H9 (cell line): ENCODE measurements at regions not wholly inside any gene's neighbourhood (a gene's known extent, or its start where the extent isn't known, plus 50 kb on each side); places are given as distances from the start of the nearest gene placed in this dataset.

Source experiments
- DNase-seq: peaks from one replicate; pipeline ENCODE4 v3.0.0-alpha.2; 2017
- H2AFZ ChIP-seq: one replicate; pipeline ENCODE4 v1.6.1; 2013; ENCODE audit warnings: mild to moderate bottlenecking, low read length, control low read depth, moderate library complexity
- H2AK5ac ChIP-seq: 2 replicates; pipeline ENCODE4 v1.6.1; 2013; ENCODE audit warnings: low read length, control low read depth, mixed read lengths; ENCODE audit not compliant: insufficient read length
- H2BK120ac ChIP-seq: one replicate; pipeline ENCODE4 v1.6.1; 2013; ENCODE audit warnings: low read depth, mild to moderate bottlenecking, low read length, control low read depth, inconsistent platforms; ENCODE audit not compliant: poor library complexity, severe bottlenecking
- H2BK12ac ChIP-seq: 2 replicates; pipeline ENCODE4 v1.6.1; 2013; ENCODE audit warnings: low read length, control low read depth, mixed read lengths, low read depth; ENCODE audit not compliant: insufficient read length
- H2BK15ac ChIP-seq: 2 replicates; pipeline ENCODE4 v1.6.1; 2013; ENCODE audit warnings: low read depth, low read length, control low read depth
- H2BK20ac ChIP-seq: one replicate; pipeline ENCODE4 v1.6.1; 2013; ENCODE audit warnings: low read depth, mild to moderate bottlenecking, low read length, control low read depth, inconsistent platforms; ENCODE audit not compliant: poor library complexity, severe bottlenecking
- H2BK5ac ChIP-seq: 2 replicates; pipeline ENCODE4 v1.6.1; 2013; ENCODE audit warnings: low read length, control low read depth, mixed read lengths; ENCODE audit not compliant: insufficient read length
- H3K14ac ChIP-seq: 2 replicates; pipeline ENCODE4 v1.6.1; 2013; ENCODE audit warnings: low read length, control low read depth; ENCODE audit not compliant: insufficient read depth
- H3K18ac ChIP-seq: 2 replicates; pipeline ENCODE4 v1.6.1; 2013; ENCODE audit warnings: low read depth, mild to moderate bottlenecking, mixed read lengths, low read length, control low read depth; ENCODE audit not compliant: insufficient read length
- H3K23ac ChIP-seq: 2 replicates; pipeline ENCODE4 v1.6.1; 2013; ENCODE audit warnings: low read length, control low read depth, mixed read lengths, low read depth; ENCODE audit not compliant: insufficient read length
- H3K23me2 ChIP-seq: 2 replicates; pipeline ENCODE4 v1.6.1; 2013; ENCODE audit warnings: low read depth, mild to moderate bottlenecking, mixed read lengths, low read length, control low read depth; ENCODE audit not compliant: insufficient read length, poor library complexity, severe bottlenecking
- H3K27ac ChIP-seq: 2 replicates; pipeline ENCODE4 v1.5.1; 2013; ENCODE audit warnings: low read length, control low read depth, mixed read lengths, low read depth; ENCODE audit not compliant: insufficient read length
- H3K27me3 ChIP-seq: 2 replicates; pipeline ENCODE4 v1.6.1; 2013; ENCODE audit warnings: low read length, control low read depth, inconsistent platforms; ENCODE audit not compliant: insufficient read depth
- H3K4ac ChIP-seq: 2 replicates; pipeline ENCODE4 v1.6.1; 2013; ENCODE audit warnings: low read depth, mild to moderate bottlenecking, control low read depth, inconsistent platforms, low read length, moderate library complexity
- H3K4me1 ChIP-seq: 2 replicates; pipeline ENCODE4 v1.6.1; 2013; ENCODE audit warnings: low read length, control low read depth, inconsistent platforms; ENCODE audit not compliant: insufficient read depth
- H3K4me2 ChIP-seq: 2 replicates; pipeline ENCODE4 v1.6.1; 2013; ENCODE audit warnings: low read length, control low read depth, mixed read lengths; ENCODE audit not compliant: insufficient read length, insufficient read depth
- H3K56ac ChIP-seq: 2 replicates; pipeline ENCODE4 v1.6.1; 2013; ENCODE audit warnings: low read depth, mild to moderate bottlenecking, mixed read lengths, low read length, control low read depth; ENCODE audit not compliant: insufficient read length
- H3K79me1 ChIP-seq: 2 replicates; pipeline ENCODE4 v1.6.1; 2013; ENCODE audit warnings: low read depth, mild to moderate bottlenecking, moderate library complexity, low read length, control low read depth, inconsistent platforms; ENCODE audit not compliant: insufficient read depth, poor library complexity, severe bottlenecking
- H3K79me2 ChIP-seq: 2 replicates; pipeline ENCODE4 v1.6.1; 2013; ENCODE audit warnings: low read length, control low read depth, inconsistent platforms; ENCODE audit not compliant: insufficient read depth
- H3K9ac ChIP-seq: 2 replicates; pipeline ENCODE4 v1.6.1; 2013; ENCODE audit warnings: low read length, control low read depth, mixed read lengths; ENCODE audit not compliant: insufficient read length; ENCODE audit errors: extremely low read depth
- H3K9me3 ChIP-seq: one replicate; pipeline ENCODE4 v1.6.1; 2013; ENCODE audit warnings: low read depth, low read length, inconsistent platforms; ENCODE audit not compliant: control insufficient read depth
- H3T11ph ChIP-seq: one replicate; pipeline ENCODE4 v1.6.1; 2013; ENCODE audit warnings: mild to moderate bottlenecking, low read length, control low read depth, inconsistent platforms
- H4K20me1 ChIP-seq: one replicate; pipeline ENCODE4 v1.6.1; 2013; ENCODE audit not compliant: control insufficient read depth, insufficient read length, insufficient read depth
- H4K5ac ChIP-seq: 2 replicates; pipeline ENCODE4 v1.6.1; 2013; ENCODE audit warnings: low read depth, mild to moderate bottlenecking, mixed read lengths, low read length, control low read depth; ENCODE audit not compliant: insufficient read length
- H4K8ac ChIP-seq: replicated peaks from 2 replicates; pipeline ENCODE4 v1.6.1; 2013; ENCODE audit warnings: low read length, control low read depth, mixed read lengths, low read depth; ENCODE audit not compliant: insufficient read length
- H4K91ac ChIP-seq: 2 replicates; pipeline ENCODE4 v1.6.1; 2013; ENCODE audit warnings: low read depth, mild to moderate bottlenecking, moderate library complexity, mixed read lengths, low read length, control low read depth; ENCODE audit not compliant: insufficient read length
- H3K27ac Mint-ChIP-seq, 3 experiments: 2 replicates in 2 of 3; 3 replicates in 1 of 3; pipeline ENCODE4 v1.8.0; 2020 to 2021; ENCODE audit warnings: mixed read lengths in 3 of 3, mild to moderate bottlenecking in 1 of 3, moderate library complexity in 1 of 3
- H3K27me3 Mint-ChIP-seq: 2 replicates; pipeline ENCODE4 v1.8.0; 2021; ENCODE audit warnings: low read depth, mild to moderate bottlenecking, moderate library complexity, mixed read lengths
- H3K36me3 Mint-ChIP-seq, 3 experiments: 2 replicates in 2 of 3; 3 replicates in 1 of 3; pipeline ENCODE4 v1.8.0; 2020 to 2021; ENCODE audit warnings: low read depth in 3 of 3, mixed read lengths in 3 of 3; ENCODE audit not compliant: insufficient read depth in 1 of 3
- H3K4me1 Mint-ChIP-seq, 2 experiments: 2 replicates each; pipeline ENCODE4 v1.8.0; 2020; ENCODE audit warnings: mixed read lengths in 2 of 2
- H3K4me3 Mint-ChIP-seq, 2 experiments: 2 replicates in 1 of 2; 3 replicates in 1 of 2; pipeline ENCODE4 v1.8.0; 2020 to 2021; ENCODE audit warnings: mild to moderate bottlenecking in 2 of 2, mixed read lengths in 2 of 2, moderate library complexity in 1 of 2
- H3K9me3 Mint-ChIP-seq, 2 experiments: 2 replicates in 1 of 2; 3 replicates in 1 of 2; pipeline ENCODE4 v1.8.0; 2020; ENCODE audit warnings: mild to moderate bottlenecking in 2 of 2, mixed read lengths in 2 of 2, moderate library complexity in 1 of 2
- WGBS: extraction: QIAGEN DNeasy Blood & Tissue Kit; methylation state at CpG from one replicate; pipeline ENCODE4 v1.1.7; 2013; ENCODE audit warnings: missing lambda C conversion rate, low lambda C conversion rate, mixed read lengths; ENCODE audit not compliant: insufficient read length; ENCODE audit errors: extremely low coverage; 5-methylcytosine and 5-hydroxymethylcytosine counted together
- TF ChIP-seq, protein P1 (sequence below): fragments of 200-600 bp; sonication (generic); conservative IDR thresholded peaks from 3 replicates; pipeline ENCODE4 v1.8.0; 2021; ENCODE audit warnings: antibody characterized with exemption, mild to moderate bottlenecking

DNA sequence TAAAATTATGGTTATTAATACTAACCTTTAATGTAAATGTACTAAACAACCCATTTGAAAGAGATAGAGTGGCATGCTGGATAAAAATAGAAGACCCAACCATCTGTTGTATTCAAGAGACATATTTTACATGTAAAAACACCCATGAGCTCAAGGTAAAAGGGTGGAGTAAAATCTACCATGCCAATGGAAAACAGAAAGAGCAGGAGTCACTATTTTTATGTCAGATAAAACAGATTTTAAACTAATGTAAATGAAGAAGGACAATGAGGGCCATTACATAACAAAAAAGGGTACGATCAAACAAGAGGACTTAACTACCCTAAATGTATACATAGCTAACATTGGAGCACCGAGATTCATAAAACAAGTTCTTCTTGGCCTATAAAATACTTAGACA, 66.3 kb downstream of the ITM2A start:
- Histone ChIP-seq H3K27me3 (no peaks in the 10 kb centered on the region), H3K9me3 (peaks cover 10% of the 10 kb centered on the region), H4K20me1 (no peaks in the 10 kb centered on the region), H4K91ac (no peak overlapping the region), H4K8ac (no peak overlapping the region), H3K4ac (no peak overlapping the region), H3K27ac (no peak overlapping the region), H3K79me2 (no peaks in the 10 kb centered on the region), H3K23ac (no peak overlapping the region), H3K4me1 (no peaks in the 10 kb centered on the region), H3K9ac (no peak overlapping the region), H2BK20ac (no peak overlapping the region), H3K18ac (no peak overlapping the region), H2AFZ (no peak overlapping the region), H2AK5ac (no peak overlapping the region), H3K23me2 (no peaks in the 10 kb centered on the region), H3K4me2 (no peak overlapping the region), H3K79me1 (no peaks in the 10 kb centered on the region), H3K56ac (no peak overlapping the region), H4K5ac (no peak overlapping the region), H2BK15ac (no peak overlapping the region), H3T11ph (no peak overlapping the region), H2BK12ac (no peak overlapping the region), H2BK120ac (no peak overlapping the region), H3K14ac (no peak overlapping the region), H2BK5ac (no peak overlapping the region)
- H3K36me3 Mint-ChIP-seq: peaks cover 0 to 6% (median 0%) of the 10 kb centered on the region in 3 experiments; a peak in 4 of 7 replicates
- TF ChIP-seq, protein P1, sequence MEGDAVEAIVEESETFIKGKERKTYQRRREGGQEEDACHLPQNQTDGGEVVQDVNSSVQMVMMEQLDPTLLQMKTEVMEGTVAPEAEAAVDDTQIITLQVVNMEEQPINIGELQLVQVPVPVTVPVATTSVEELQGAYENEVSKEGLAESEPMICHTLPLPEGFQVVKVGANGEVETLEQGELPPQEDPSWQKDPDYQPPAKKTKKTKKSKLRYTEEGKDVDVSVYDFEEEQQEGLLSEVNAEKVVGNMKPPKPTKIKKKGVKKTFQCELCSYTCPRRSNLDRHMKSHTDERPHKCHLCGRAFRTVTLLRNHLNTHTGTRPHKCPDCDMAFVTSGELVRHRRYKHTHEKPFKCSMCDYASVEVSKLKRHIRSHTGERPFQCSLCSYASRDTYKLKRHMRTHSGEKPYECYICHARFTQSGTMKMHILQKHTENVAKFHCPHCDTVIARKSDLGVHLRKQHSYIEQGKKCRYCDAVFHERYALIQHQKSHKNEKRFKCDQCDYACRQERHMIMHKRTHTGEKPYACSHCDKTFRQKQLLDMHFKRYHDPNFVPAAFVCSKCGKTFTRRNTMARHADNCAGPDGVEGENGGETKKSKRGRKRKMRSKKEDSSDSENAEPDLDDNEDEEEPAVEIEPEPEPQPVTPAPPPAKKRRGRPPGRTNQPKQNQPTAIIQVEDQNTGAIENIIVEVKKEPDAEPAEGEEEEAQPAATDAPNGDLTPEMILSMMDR: no peak
- H3K4me1 Mint-ChIP-seq: peaks cover 16 to 19% of the 10 kb centered on the region in 2 experiments
- no peaks in the 10 kb centered on the region; the same call in 1 of the 2 replicates for H3K27me3 Mint-ChIP-seq
- H3K27ac Mint-ChIP-seq: no peak overlapping the region; a peak in 1 of 7 replicates
- DNase-seq: no peak
- WGBS: no CpG with 5 or more reads among the region's 2 CpGs
- H3K9me3 Mint-ChIP-seq: peaks cover 71 to 81% of the 10 kb centered on the region in 2 experiments
- H3K4me3 Mint-ChIP-seq: no peak overlapping the region
